H1 (cell line): ENCODE measurements at regions not wholly inside any gene's neighbourhood (a gene's known extent, or its start where the extent isn't known, plus 50 kb on each side); places are given as distances from the start of the nearest gene placed in this dataset.
"Not testable (repeated sequence)": the region's sequence is repeated elsewhere in the genome, so short reads cannot be mapped to it uniquely, and the experiment has no call there.

Source experiments
- CTCF ChIA-PET: fragments of 300-600 bp; sonication (Branson Sonifier 250); formaldehyde crosslinking; loops from one replicate; lab custom pipeline; 2021; ENCODE audit not compliant: partially characterized antibody; lab: Charles Lee
- POLR2A ChIA-PET: fragments of 300-600 bp; sonication (Branson Sonifier 250); formaldehyde crosslinking; loops from one replicate; lab custom pipeline; 2021; ENCODE audit warnings: inconsistent platforms; ENCODE audit not compliant: partially characterized antibody; lab: Charles Lee
- DNase-seq, 2 experiments: peaks; one replicate each; pipeline versions ENCODE4 v3.0.0 to v3.0.0-alpha.2; 2010 to 2022; ENCODE audit warnings: low spot score in 2 of 2, low read depth in 1 of 2, mixed read lengths in 1 of 2
- FAIRE-seq: peaks from 2 replicates; lab custom pipeline; 2011; peaks lifted over from hg19 to GRCh38; lab: Jason Lieb, UNC
- H2AFZ ChIP-seq: 2 replicates; pipeline ENCODE4 v1.8.1; 2012; ENCODE audit warnings: low read length, inconsistent platforms
- H2AK5ac ChIP-seq: 2 replicates; pipeline ENCODE4 v1.6.1; 2013; ENCODE audit warnings: low read depth, low read length
- H2BK120ac ChIP-seq: replicated peaks from 2 replicates; pipeline ENCODE3; 2013; ENCODE audit warnings: low read depth, low read length, inconsistent platforms
- H2BK12ac ChIP-seq: 2 replicates; pipeline ENCODE4 v1.6.1; 2013; ENCODE audit warnings: low read depth, low read length
- H2BK15ac ChIP-seq: 2 replicates; pipeline ENCODE4 v1.6.1; 2013; ENCODE audit warnings: low read length
- H2BK20ac ChIP-seq: 2 replicates; pipeline ENCODE4 v1.6.1; 2013; ENCODE audit warnings: low read length
- H2BK5ac ChIP-seq: 2 replicates; pipeline ENCODE4 v1.6.1; 2013; ENCODE audit warnings: low read depth, low read length
- H3K14ac ChIP-seq: 2 replicates; pipeline ENCODE4 v1.6.1; 2013; ENCODE audit warnings: inconsistent platforms; ENCODE audit not compliant: insufficient read length
- H3K18ac ChIP-seq: 2 replicates; pipeline ENCODE4 v1.6.1; 2013; ENCODE audit warnings: low read length; ENCODE audit errors: extremely low read depth
- H3K23ac ChIP-seq: 2 replicates; pipeline ENCODE4 v1.6.1; 2013; ENCODE audit warnings: inconsistent platforms; ENCODE audit not compliant: insufficient read length
- H3K23me2 ChIP-seq: 2 replicates; pipeline ENCODE4 v1.6.1; 2013; ENCODE audit warnings: low read depth, low read length
- H3K27ac ChIP-seq: 2 replicates; pipeline ENCODE4 v1.6.1; 2011; ENCODE audit warnings: low read depth, low read length, inconsistent platforms
- H3K27me3 ChIP-seq, 4 experiments: replicated peaks in 1 of 4; 1 replicate in 1 of 4; 2 replicates in 3 of 4; pipeline versions ENCODE4 v1.6.1 to v1.8.1; 2011 to 2013; ENCODE audit warnings: low read length in 3 of 4, mild to moderate bottlenecking in 3 of 4, inconsistent platforms in 2 of 4, mixed read lengths in 2 of 4, moderate library complexity in 1 of 4; ENCODE audit not compliant: control insufficient read depth in 3 of 4, insufficient read depth in 3 of 4; ENCODE audit errors: extremely low read depth in 1 of 4
- H3K36me3 ChIP-seq, 4 experiments: 2 replicates each; pipeline versions ENCODE4 v1.6.1 to v1.8.1; 2011 to 2013; ENCODE audit warnings: mild to moderate bottlenecking in 4 of 4, low read length in 3 of 4, moderate library complexity in 2 of 4, control low read depth in 1 of 4, inconsistent platforms in 1 of 4; ENCODE audit not compliant: insufficient read depth in 4 of 4, control insufficient read depth in 2 of 4
- H3K4ac ChIP-seq: replicated peaks from 2 replicates; pipeline ENCODE3; 2013; ENCODE audit warnings: low read length, low read depth, mixed read lengths, inconsistent platforms; ENCODE audit not compliant: insufficient read length
- H3K4me1 ChIP-seq, 4 experiments: replicated peaks in 1 of 4; 1 replicate in 1 of 4; 2 replicates in 3 of 4; pipeline versions ENCODE4 v1.6.1 to v1.8.1; 2011 to 2013; ENCODE audit warnings: low read length in 3 of 4, inconsistent platforms in 2 of 4, mixed read lengths in 1 of 4; ENCODE audit not compliant: insufficient read depth in 4 of 4, control insufficient read depth in 3 of 4
- H3K4me2 ChIP-seq, 2 experiments: 2 replicates each; pipeline versions ENCODE4 v1.6.1 to v1.8.1; 2011 to 2013; ENCODE audit warnings: low read depth in 2 of 2, low read length in 2 of 2, control low read depth in 1 of 2, inconsistent platforms in 1 of 2, mild to moderate bottlenecking in 1 of 2; ENCODE audit not compliant: insufficient read depth in 1 of 2
- H3K4me3 ChIP-seq, 4 experiments: fragments of 200-600, 300-600 bp in 1 of 4; sonication (generic), shearing (Covaris generic), sonication (Bioruptor Twin) in 1 of 4; 2 replicates each; pipeline versions ENCODE4 v1.5.1 to v1.8.1; 2011 to 2016; ENCODE audit warnings: low read length in 4 of 4, low read depth in 3 of 4, control low read depth in 2 of 4, inconsistent platforms in 2 of 4, mild to moderate bottlenecking in 2 of 4, mixed read lengths in 1 of 4, moderate library complexity in 1 of 4; ENCODE audit not compliant: insufficient read depth in 2 of 4; ENCODE audit errors: extremely low read depth in 1 of 4
- H3K56ac ChIP-seq: replicated peaks from 2 replicates; pipeline ENCODE3; 2013; ENCODE audit warnings: low read depth, mild to moderate bottlenecking, mixed read lengths, low read length, inconsistent platforms; ENCODE audit not compliant: insufficient read length
- H3K79me1 ChIP-seq: 2 replicates; pipeline ENCODE4 v1.6.1; 2013; ENCODE audit warnings: low read depth, low read length, control low read depth
- H3K79me2 ChIP-seq, 2 experiments: 2 replicates each; pipeline versions ENCODE4 v1.6.1 to v1.8.1; 2012 to 2013; ENCODE audit warnings: low read length in 2 of 2, mild to moderate bottlenecking in 2 of 2, inconsistent platforms in 1 of 2; ENCODE audit not compliant: insufficient read depth in 2 of 2, control insufficient read depth in 1 of 2
- H3K9ac ChIP-seq, 4 experiments: replicated peaks in 1 of 4; 1 replicate in 1 of 4; 2 replicates in 3 of 4; pipeline versions ENCODE4 v1.6.1 to v1.8.1; 2011 to 2013; ENCODE audit warnings: low read depth in 3 of 4, low read length in 3 of 4, control low read depth in 2 of 4, mild to moderate bottlenecking in 2 of 4, moderate library complexity in 2 of 4, inconsistent platforms in 1 of 4; ENCODE audit errors: extremely low read depth in 1 of 4
- H3K9me3 ChIP-seq, 2 experiments: 2 replicates each; pipeline versions ENCODE4 v1.6.1 to v1.8.1; 2012 to 2013; ENCODE audit warnings: mild to moderate bottlenecking in 2 of 2, moderate library complexity in 2 of 2, control low read depth in 1 of 2, inconsistent platforms in 1 of 2, low read depth in 1 of 2, low read length in 1 of 2, mixed read lengths in 1 of 2; ENCODE audit not compliant: insufficient read depth in 2 of 2
- H4K20me1 ChIP-seq, 2 experiments: replicated peaks in 1 of 2; 2 replicates each; pipeline versions ENCODE3 to v1.8.1; 2011 to 2013; ENCODE audit warnings: inconsistent platforms in 2 of 2, low read length in 2 of 2, mild to moderate bottlenecking in 1 of 2; ENCODE audit not compliant: insufficient read depth in 2 of 2, control insufficient read depth in 1 of 2
- H4K5ac ChIP-seq: 2 replicates; pipeline ENCODE4 v1.6.1; 2013; ENCODE audit warnings: low read length, low read depth, mixed read lengths, inconsistent platforms; ENCODE audit not compliant: insufficient read length
- H4K8ac ChIP-seq: 2 replicates; pipeline ENCODE4 v1.8.0; 2013; ENCODE audit warnings: mild to moderate bottlenecking, moderate library complexity, low read length, inconsistent platforms; ENCODE audit not compliant: insufficient read depth; ENCODE audit errors: extremely low read depth
- H4K91ac ChIP-seq: replicated peaks from 2 replicates; pipeline ENCODE3; 2013; ENCODE audit warnings: low read length, mixed read lengths, inconsistent platforms; ENCODE audit not compliant: insufficient read length
- WGBS, 2 experiments: shearing (Covaris generic) in 1 of 2; methylation state at CpG; one replicate each; pipeline versions ENCODE4 v1.1.6 to v1.1.7; 2013 to 2015; ENCODE audit warnings: low lambda C conversion rate in 2 of 2, mixed read lengths in 2 of 2, inconsistent platforms in 1 of 2, low coverage in 1 of 2, missing lambda C conversion rate in 1 of 2; ENCODE audit not compliant: insufficient replicate concordance in 2 of 2, insufficient coverage in 1 of 2, insufficient read length in 1 of 2; ENCODE audit errors: extremely low coverage in 1 of 2, missing lambda C conversion rate in 1 of 2; 5-methylcytosine and 5-hydroxymethylcytosine counted together

- H4K20me1 ChIP-seq, H3K4me1 ChIP-seq, H2BK15ac ChIP-seq, H3K4me3 ChIP-seq, H2BK12ac ChIP-seq, H2AK5ac ChIP-seq, CTCF ChIA-PET, FAIRE-seq, H3K4ac ChIP-seq, H4K91ac ChIP-seq, H2BK5ac ChIP-seq, H3K36me3 ChIP-seq, H3K27ac ChIP-seq, H3K79me1 ChIP-seq, H3K23me2 ChIP-seq, H2BK120ac ChIP-seq, H3K56ac ChIP-seq, DNase-seq, H4K8ac ChIP-seq, H3K79me2 ChIP-seq, H3K9me3 ChIP-seq, H3K23ac ChIP-seq, H3K4me2 ChIP-seq, H2AFZ ChIP-seq, POLR2A ChIA-PET, H3K27me3 ChIP-seq, H2BK20ac ChIP-seq, H3K18ac ChIP-seq, H3K14ac ChIP-seq, H3K9ac ChIP-seq, H4K5ac ChIP-seq: not testable (repeated sequence)
- WGBS, 2 experiments: 81% methylated on average over 2 of the region's 2 CpGs; no CpG with 5 or more reads in 1 of the 2 experiments
These were observed 192.0 kb upstream of the FBN2 start for GRCh38 chr5:128730021-128730420.

- H3K9me3 ChIP-seq, H4K91ac ChIP-seq, H3K14ac ChIP-seq, H3K23ac ChIP-seq, H3K4me3 ChIP-seq, FAIRE-seq, H2BK20ac ChIP-seq, H2AFZ ChIP-seq, H3K4ac ChIP-seq, H2BK5ac ChIP-seq, H3K4me2 ChIP-seq, H3K27me3 ChIP-seq, H3K9ac ChIP-seq, H3K4me1 ChIP-seq, H2BK12ac ChIP-seq, H2BK15ac ChIP-seq, H3K36me3 ChIP-seq, H2BK120ac ChIP-seq, H3K18ac ChIP-seq, H2AK5ac ChIP-seq, H3K23me2 ChIP-seq, H4K8ac ChIP-seq, H4K20me1 ChIP-seq, CTCF ChIA-PET, DNase-seq, H3K27ac ChIP-seq, H3K79me1 ChIP-seq, H4K5ac ChIP-seq, POLR2A ChIA-PET, H3K79me2 ChIP-seq, H3K56ac ChIP-seq: not testable (repeated sequence)
- WGBS, 2 experiments: 96% methylated on average over 4 of the region's 4 CpGs; no CpG with 5 or more reads in 1 of the 2 experiments
These were observed 197.6 kb upstream of the FBN2 start for GRCh38 chr5:128735656-128736055.
